GM21360 (cell line): ENCODE measurements at regions not wholly inside any gene's neighbourhood (a gene's known extent, or its start where the extent isn't known, plus 50 kb on each side); places are given as distances from the start of the nearest gene placed in this dataset.
"Not testable (repeated sequence)": the region's sequence is repeated elsewhere in the genome, so short reads cannot be mapped to it uniquely, and the experiment has no call there.

Experiments used
- ATAC-seq: cut with Tn5 transposase; IDR thresholded peaks from one replicate; pipeline ENCODE4 v1.9.1; 2021; ENCODE audit warnings: mild to moderate bottlenecking, moderate library complexity; ENCODE audit not compliant: unreplicated experiment

DNA sequence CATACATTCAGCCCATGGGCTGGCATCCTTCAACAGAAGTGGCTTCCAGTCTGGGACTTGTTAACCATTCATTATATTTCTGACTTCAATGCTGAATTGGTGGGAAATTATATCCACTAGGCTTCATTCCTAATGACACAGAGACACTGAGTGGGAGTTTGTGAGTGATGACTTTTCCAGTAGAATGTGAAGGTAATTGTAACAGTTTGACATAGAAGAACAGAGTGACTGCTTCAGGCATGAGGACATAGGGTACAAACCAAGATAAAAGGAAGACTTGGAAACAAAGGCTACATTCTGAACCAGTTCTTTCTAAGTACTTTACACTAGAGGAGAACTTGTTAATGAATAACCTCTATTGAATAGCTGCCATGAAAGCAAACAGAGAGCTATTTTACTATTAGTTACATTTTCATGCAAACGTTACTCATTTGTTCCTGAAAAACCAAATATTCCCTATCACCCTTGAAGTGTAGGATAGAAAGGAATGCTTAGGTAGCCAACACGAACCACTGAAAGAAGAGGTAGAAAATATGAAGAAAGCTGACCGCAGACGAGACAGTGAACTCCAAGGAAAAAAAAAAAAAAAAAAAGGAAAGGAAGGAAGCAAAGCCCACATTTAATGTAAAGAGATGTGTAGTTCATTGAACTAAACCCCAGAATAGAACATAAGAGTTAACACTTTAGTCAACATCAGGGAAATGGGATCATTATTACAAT is 237.0 kb upstream of the SEMA3C start:
- no peak for ATAC-seq

DNA sequence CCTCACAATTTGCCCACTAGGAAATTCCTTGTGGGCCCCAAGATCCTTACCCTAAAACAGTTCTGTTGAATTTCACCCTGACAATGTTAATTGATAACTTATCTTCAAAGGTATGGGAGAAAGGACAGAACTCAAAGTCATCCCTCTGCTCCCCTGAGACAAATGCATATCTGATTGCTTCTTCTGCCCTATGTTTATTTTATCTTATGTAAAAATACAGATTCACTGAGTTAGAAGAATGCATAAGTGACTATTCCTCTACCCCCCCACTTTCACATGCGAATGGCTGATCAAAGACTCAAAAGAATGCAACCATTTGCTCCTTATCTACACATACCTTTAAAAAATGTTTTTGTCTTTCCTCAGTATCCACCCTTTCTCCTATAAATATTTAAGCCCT is 235.7 kb upstream of the SEMA3C start:
- ATAC-seq = no peak

DNA sequence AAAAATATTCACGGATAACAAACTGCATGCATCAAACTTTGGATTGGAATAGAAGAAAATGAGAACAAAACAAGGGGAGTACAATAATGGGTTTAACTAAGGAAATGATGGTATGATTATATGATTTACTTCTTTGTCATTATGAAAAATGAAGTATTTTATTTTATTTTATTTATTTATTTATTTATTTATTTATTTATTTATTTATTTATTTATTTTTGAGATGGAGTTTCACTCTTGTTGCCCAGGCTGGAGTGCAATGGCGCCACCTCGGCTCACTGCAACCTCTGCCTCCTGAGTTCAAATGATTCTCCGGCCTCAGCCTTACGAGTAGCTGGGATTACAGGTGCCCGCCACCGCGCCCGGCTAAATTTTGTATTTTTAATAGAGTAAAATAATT is 234.1 kb upstream of the SEMA3C start:
- ATAC-seq = not testable (repeated sequence)

DNA sequence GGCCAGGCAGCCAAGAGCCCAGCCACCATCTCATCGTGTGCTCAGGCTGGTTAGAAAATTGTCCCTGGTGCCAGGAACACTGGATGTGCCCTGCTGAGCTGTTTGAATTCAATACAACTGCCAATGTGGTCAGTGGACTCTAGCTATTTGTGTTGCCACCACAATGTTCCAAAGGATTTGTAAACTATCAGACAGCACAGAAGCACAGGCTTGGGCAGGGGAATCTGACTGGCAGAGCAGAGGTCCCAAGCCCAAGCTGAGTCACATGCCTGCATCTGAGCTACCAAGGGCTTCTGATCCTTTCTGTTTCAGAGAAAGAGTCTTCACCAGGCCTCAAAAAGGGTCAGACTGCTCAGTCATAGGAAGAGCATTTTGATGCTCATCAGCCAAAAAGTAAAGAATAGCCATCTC is 232.1 kb upstream of the SEMA3C start:
- no peak for ATAC-seq

DNA sequence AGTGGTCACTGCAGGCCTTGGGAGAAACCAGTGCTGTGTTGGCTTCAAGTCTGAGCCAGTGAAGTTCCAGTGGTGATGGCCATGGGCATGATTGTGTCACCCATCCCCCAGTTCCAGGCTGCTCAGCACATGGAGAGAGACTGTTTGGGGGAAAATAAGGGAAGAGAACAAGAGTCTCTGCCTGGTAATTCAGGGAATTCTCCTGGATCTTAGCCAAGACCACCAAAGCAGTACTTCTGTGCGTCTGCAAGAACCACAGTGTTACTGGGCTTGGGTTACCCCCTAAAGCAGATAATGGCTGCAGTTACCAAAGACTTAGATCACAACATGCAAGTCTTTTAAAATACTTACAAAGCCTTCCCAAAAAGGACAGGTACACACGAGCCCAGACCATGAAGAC is 225.0 kb upstream of the SEMA3C start:
- no peak for ATAC-seq

DNA sequence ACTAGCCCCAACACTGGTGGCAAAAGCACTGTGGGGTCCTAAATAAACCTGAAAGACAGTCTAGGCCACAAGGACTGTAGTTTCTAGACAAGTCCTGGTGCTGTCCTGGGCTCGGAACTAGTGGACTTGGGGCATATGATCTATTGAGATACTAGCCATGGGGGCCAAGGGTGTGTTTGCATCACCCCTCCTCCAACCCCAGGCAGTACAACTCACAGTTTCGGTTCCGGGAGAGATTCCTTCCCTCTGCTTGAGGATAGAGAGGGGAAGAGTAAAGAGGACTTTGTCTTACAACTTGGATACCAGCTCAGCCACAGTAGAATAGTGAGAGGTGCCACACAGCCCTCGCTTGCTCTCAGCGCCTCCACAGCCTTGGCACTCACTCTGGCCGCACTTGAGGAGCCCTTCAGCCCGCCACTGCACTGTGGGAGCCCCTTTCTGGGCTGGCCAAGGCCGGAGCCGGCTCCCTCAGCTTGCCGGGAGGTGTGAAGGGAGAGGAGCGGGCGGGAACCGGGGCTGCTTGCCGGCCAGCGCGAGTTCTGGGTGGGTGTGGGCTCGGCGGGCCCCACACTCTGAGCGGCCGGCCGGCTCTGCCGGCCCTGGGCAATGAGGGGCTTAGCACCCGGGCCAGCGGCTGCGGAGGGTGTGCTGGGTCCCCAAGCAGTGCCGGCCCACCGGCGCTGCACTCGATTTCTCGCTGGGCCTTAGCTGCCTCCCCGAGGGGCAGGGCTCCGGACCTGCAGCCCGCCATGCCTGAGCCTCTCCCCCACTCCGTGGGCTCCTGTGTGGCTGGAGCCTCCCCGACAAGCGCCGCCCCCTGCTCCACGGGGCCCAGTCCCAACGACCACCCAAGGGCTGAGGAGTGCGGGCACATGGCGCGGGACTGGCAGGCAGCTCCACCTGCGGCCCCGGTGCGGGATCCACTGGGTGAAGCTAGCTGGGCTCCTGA is 222.7 kb upstream of the SEMA3C start:
- not testable (repeated sequence) for ATAC-seq

DNA sequence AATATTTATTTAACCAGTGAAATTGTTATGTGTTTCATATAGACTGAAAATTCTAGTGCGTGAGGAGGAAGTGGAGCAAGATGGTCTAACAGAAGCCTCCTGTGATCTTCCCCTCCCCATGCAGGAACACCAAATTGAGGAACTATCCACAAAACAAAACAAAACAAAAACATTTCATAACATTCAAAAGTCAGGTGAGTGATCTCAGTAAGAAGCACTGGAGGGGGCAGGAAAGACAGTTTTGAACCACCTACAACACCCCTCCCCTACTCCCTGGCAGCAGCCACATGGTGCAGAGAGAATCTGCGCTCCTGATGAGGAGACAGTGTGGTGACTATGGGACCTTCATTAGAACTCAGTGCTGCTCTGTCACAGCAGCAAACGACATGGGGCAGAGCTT is 221.9 kb upstream of the SEMA3C start:
- ATAC-seq = no peak

DNA sequence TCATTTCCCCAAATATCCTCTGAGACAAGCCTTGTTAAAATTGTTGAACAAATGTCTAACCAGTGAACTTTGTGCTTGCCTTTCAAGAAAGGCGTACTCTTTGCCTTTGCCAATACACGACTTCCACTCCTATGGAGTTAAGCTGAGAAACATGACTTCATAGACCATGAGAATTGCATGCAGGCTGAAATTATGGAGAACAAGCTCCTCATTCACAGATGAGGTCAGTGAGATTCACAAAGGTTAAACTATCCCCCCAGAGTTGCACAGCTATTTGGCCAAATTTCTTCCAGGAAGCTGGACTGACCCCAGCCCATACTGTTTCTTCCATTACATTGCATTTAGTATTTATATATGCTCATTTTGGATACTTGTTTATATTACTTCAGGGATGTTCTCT is 221.4 kb upstream of the SEMA3C start:
- ATAC-seq = no peak

DNA sequence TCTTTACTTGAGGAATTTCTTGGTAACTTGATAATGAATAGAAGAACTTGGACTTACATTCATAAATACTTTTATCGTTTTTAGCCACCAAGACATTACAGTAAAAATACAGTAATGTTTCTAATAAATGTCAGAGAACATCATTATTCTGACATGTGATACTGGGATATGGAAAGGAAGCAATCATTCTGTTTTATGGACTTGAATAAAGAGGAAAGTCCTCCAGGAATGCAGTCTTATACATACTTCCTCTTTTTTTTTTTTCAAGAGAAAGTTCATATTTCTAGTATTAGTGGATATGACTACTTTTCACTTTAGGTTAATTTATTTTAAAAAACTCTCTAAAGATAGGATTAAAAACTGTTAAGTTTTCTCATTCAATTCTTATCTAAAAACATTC is 220.0 kb upstream of the SEMA3C start:
- no peak for ATAC-seq

DNA sequence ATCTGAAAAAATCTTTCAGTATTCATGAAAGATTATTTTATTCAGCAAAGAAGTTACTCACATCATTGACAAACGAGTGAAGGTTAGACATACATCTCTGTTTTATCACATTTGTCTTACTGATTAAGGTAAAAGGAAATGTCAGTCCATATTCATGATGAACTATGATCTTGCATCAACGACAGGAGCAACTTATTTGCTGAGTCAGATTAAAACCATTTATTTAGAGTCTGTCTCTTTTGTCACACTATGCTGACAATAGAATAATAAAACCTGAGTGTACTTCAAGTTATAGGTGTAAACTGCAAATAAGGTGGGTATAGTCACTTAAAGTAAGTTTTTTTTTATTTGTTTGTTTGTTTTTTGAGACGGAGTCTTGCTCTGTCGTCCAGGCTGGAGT is 216.5 kb upstream of the SEMA3C start:
- ATAC-seq = no peak

DNA sequence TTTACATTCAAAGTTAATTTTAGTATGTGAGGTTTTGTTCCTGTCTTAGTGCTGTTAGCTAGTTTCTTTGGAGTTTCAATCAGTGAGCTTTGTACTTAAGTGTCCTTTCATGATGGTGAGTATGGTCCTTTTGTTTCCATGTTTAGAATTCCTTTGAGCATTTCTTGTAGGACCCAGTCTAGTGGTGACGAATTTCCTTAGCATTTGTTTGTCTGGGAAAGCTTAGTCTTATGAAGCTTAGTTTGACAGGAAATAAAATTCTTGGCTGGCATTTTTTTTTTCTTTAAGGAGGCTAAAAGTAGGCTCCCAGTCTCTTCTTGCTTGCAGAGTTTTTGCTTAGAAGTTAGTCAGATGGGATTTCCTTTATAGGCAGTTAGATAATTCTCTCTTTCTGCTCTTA is 209.2 kb upstream of the SEMA3C start:
- ATAC-seq = no peak

DNA sequence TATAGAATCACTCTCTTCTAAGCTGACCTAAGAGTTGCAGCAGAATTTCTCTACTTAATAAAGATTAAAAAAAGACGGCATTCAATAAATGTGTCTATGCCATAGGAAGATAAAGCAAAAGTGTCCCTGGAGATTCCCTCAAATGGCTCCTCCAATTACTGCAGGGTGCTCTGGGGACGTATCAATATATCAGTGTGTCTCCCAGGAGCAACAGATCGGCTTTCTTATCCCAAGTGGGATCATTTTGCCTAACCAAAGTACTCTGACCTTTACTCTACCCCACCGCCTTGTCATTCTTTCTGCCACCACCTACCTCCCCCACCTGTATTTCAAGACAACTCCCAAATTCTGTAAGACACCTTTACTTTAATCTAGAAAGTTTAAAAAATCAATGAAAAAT is 202.0 kb upstream of the SEMA3C start:
- ATAC-seq = no peak

DNA sequence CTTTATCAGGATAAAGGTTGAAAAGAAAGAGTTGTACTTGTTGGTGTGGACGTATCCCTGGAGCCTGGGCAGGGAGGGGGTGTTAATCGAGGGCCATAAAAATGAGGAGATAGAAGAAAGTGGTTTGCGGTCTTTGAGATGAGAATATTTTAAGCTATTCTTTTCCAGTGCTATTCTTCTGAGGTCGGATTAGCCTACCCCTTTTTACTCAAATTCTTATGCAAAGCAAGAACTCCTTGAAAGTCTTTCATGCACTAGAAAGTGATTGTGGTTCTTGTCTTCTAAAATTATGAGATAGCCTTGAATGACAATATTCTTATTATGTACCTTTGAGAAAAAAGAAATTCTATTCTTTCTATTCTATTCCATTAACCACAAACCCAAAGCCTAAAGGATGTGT is 201.3 kb upstream of the SEMA3C start:
- ATAC-seq = no peak

DNA sequence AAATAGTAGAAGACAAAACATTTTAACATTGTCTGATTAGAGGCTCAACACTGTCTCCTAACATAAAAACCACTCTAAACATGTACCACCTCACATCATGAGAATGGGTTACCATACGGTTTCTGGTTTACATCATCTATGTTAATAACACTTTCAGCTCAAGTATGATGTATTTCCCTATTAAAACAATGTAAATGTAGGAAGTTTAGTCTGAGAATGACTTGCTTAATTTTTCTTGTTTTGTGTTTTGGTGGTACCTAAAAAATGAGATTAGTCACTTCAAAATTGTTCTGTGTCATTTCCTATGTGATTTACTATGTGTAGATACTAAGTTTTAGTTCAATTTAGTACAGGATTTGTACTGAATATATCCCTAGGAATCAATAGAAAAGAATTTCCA is 195.8 kb upstream of the SEMA3C start:
- ATAC-seq = no peak

DNA sequence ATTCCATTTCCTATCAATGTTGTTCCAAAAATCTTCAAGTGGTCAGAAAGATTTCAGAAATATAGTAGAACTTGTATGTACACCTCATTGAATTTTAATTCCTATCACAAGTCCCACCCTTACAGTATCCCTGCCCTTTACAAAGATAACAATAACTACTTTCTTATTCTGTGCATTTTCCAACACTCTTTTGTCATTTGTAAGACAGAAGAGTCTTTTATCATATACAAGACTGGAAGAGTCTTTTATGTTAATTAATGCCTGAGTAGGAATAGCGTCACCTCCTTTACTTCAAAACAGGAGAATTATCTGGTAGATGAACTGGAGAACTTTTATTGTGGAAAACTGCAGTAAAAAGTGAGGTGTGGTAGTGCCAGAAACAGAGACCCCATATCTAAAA is 193.9 kb upstream of the SEMA3C start:
- ATAC-seq = no peak

DNA sequence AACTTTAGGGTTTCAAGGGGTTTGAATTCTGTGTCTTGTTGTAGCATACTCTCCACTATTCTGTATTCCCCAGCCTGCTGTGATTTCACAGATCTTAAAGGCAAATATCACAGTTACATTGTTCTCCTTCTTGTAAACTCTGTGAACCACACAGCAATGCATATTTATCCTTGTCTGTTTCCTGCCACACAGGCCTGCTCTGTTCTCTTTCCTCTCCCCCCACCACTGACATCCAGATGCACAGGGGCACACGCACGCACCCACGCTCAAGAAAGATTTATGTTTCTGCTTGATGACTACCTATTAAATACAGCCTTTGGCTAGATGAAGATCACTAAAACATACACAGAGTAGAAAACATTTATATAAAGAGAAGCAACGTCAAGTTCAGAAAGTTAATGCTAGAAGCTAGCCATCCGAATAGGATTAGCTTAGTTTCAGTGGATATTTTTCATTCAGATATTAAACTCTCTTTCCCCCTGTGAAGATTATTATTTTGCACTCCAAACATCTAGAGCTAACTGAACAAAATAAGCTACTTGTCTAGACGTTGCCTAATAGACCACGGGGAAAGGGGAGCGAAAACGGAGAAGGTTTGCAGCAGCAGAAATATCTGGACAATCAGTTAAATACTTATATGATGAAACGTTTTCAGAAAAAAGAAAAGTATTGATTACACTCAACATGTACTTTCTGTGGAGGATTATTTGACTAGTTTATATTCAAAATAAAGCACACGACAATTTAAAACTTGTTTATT is 193.1 kb upstream of the SEMA3C start:
- ATAC-seq = no peak

DNA sequence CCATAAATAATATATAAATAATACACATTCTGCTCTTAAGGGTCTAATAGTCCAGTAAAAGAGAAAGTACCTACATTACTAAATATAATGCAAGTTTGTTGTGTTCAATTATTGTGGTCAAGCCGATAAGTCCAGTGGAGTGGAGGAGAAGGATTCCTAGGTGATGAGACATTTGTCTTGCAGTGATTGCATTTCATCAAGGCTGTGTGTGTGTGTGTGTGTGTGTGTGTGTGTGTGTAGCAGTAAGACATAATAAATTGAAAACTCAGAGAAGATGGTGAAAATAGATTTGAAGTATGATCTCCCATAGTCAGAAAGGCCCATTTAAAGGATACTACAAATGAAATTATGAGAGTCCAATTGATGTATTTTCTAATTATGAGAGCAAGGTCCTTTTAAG is 192.5 kb upstream of the SEMA3C start:
- no peak for ATAC-seq

DNA sequence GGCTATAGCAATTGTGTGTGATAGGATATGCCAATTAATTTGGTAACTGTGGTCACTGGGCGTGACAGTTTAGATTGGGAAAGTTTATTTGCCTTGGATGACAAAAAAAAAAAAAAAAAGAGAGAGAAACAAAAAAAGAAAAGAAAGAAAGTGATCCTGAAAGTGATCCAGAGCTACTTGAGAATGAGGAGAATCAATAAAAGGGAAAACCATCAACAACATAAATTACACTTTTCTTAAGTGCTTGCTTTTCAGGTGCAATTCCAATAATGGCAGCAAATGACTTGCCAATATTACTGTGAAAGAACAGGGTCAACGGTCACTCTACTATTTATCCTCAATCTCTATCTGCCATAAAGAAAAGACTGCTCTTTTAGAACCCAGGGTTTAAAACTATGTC is 191.8 kb upstream of the SEMA3C start:
- no peak for ATAC-seq

DNA sequence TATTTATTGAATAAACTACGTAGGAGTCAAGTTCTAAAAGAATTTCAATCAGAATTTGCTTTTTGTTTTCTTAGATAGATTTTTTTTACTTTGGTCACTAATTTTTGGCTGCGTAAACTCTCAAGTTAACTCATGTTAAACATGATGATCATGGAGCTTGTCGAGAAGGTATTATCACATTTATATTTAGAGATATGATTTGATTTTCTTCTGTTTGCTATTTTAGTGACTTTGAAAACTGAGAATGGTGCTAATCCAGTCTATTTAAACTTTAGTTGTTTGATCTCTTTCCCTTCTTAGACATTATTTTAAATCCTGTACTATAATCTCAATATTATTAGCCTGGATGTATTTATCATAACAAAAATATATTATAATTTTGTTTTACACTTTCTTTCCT is 179.4 kb upstream of the SEMA3C start:
- ATAC-seq = no peak

DNA sequence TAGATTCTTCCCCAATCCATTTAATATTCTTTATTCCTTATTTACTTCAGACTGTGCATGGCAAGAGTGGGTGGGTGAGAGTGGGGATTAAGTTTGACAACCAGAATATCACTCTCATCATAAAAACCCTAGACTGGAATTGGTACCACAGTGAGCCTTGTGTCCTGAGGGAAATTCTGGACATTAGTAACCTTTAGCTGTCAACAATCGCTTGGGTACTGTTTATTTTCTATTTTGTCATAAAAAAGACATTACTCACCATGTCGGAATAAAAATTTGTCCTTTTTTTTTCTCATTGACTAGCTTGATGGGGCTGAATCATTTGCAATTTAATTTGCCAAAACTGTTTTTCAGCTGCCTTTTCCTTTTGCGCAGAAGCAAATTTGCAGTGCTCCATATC is 176.1 kb upstream of the SEMA3C start:
- ATAC-seq = no peak

DNA sequence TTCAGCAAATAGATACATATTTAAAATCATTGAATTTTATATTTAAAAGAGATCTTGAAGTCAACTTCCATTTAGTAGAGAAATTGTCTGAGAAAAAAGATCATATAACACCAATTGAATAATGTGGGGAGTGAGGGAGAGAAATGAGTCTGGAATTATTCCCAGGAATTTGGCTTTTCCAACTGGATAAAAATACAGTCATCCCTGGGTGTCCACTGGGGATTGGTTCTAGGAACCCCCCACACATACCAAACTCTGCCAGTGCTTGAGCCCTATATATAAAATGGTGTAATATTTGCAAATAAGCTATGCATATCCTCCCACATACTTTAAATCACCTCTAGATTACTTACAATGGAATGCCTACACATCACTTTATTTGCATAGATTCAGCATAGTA is 162.8 kb upstream of the SEMA3C start:
- no peak for ATAC-seq

DNA sequence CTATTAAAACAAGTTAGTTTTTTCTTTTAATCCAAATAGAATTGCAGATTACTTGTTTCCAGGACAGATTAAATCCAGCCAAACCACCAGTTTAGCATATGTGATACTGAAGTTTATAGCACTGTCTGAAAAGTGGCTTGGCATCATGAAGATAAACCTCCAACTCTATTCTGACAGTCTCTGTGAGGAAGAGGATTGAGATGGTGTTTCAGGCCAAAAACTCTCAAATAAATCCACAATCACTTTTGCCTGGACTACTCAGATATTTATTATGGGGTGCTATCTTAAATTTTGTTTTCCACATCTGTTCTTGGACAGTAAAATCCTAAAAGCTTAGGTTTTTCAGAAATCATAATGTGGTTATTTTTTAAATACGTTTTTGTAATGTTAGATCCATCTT is 161.7 kb upstream of the SEMA3C start:
- no peak for ATAC-seq
